Stimulated activated CD4-positive, alpha-beta T cell treated with anti-CD3 and anti-CD28 coated beads, Interleukin-2, amount 100 ng/mL, for 24 hours (primary cell): ENCODE measurements at regions not wholly inside any gene's neighbourhood (a gene's known extent, or its start where the extent isn't known, plus 50 kb on each side); places are given as distances from the start of the nearest gene placed in this dataset.

Experiments
- DNase-seq, 2 donors: peaks; one replicate each; pipeline ENCODE4 v3.0.0-alpha.2; 2020

GRCh38 chr12:58602736-58603135 lies 317.6 kb downstream of the LRIG3 start:
- no peak for DNase-seq

GRCh38 chr12:58607805-58608204 lies 312.5 kb downstream of the LRIG3 start:
- no peak for DNase-seq

GRCh38 chr12:58608711-58609110 lies 311.6 kb downstream of the LRIG3 start:
- no peak for DNase-seq

- no peak for DNase-seq
These were observed 305.3 kb downstream of the LRIG3 start for GRCh38 chr12:58615047-58615446.

GRCh38 chr12:58615576-58615975 lies 304.7 kb downstream of the LRIG3 start:
- no peak for DNase-seq

- DNase-seq, result no peak
These were observed 303.7 kb downstream of the LRIG3 start for GRCh38 chr12:58616618-58617017.

GRCh38 chr12:58621126-58621525 lies 299.2 kb downstream of the LRIG3 start:
- no peak for DNase-seq

GRCh38 chr12:58629376-58629775 lies 290.9 kb downstream of the LRIG3 start:
- no peak for DNase-seq

- no peak for DNase-seq
These were observed 286.8 kb downstream of the LRIG3 start for GRCh38 chr12:58633479-58633878.

GRCh38 chr12:58639318-58639934 lies 280.9 kb downstream of the LRIG3 start:
- no peak for DNase-seq

- no peak for DNase-seq
These were observed 280.0 kb downstream of the LRIG3 start for GRCh38 chr12:58640314-58640713.

- DNase-seq, result no peak
These were observed 274.4 kb downstream of the LRIG3 start for GRCh38 chr12:58645946-58646345.

GRCh38 chr12:58647495-58647894 lies 272.8 kb downstream of the LRIG3 start:
- DNase-seq, result no peak

GRCh38 chr12:58648176-58648575 lies 272.1 kb downstream of the LRIG3 start:
- no peak for DNase-seq

GRCh38 chr12:58651850-58652249 lies 268.5 kb downstream of the LRIG3 start:
- no peak for DNase-seq

GRCh38 chr12:58654021-58654420 lies 266.3 kb downstream of the LRIG3 start:
- no peak for DNase-seq

GRCh38 chr12:58655375-58655774 lies 264.9 kb downstream of the LRIG3 start:
- no peak for DNase-seq

GRCh38 chr12:58656254-58657009 lies 263.9 kb downstream of the LRIG3 start:
- DNase-seq, result no peak

- no peak for DNase-seq
These were observed 263.1 kb downstream of the LRIG3 start for GRCh38 chr12:58657190-58657589.

- DNase-seq, result no peak
These were observed 254.9 kb downstream of the LRIG3 start for GRCh38 chr12:58665375-58665774.

- DNase-seq, result no peak
These were observed 252.1 kb downstream of the LRIG3 start for GRCh38 chr12:58668233-58668632.

GRCh38 chr12:58668871-58669270 lies 251.4 kb downstream of the LRIG3 start:
- DNase-seq, result no peak

GRCh38 chr12:58670623-58671022 lies 249.7 kb downstream of the LRIG3 start:
- DNase-seq, result no peak

- DNase-seq, result no peak
These were observed 249.1 kb downstream of the LRIG3 start for GRCh38 chr12:58671196-58671595.

GRCh38 chr12:58673021-58673420 lies 247.3 kb downstream of the LRIG3 start:
- DNase-seq, result no peak
